ENCODE measurements at regions not wholly inside any gene's neighbourhood (a gene's known extent, or its start where the extent isn't known, plus 50 kb on each side); places are given as distances from the start of the nearest gene placed in this dataset.
A peak's percentile ranks its signal among the peaks of the same experiment; 100 is the strongest.

- Histone ChIP-seq H3K9ac (ENCODE audit: insufficient read depth, low read length) (no peak overlapping the region), H3K79me2 (ENCODE audit: control insufficient read depth, insufficient read depth, low read length) (peaks cover 25% of the 10 kb centered on the region), H3K9me3 (ENCODE audit: control insufficient read depth, insufficient read depth, low read depth, low read length) (no peaks in the 10 kb centered on the region), H3K4me3 (replicated peaks in 1 of 4; ENCODE audit: control extremely low read depth in 1 of 4, insufficient read depth in 1 of 4, low read depth in 3 of 4, low read length in 4 of 4) (peak overlapping the region; percentile 1 to 61 (median 28)), H3K36me3 (ENCODE audit: control insufficient read depth, insufficient read depth, low read length) (no peaks in the 10 kb centered on the region), H3K4me2 (ENCODE audit: extremely low read depth, insufficient read depth, low read length) (peak overlapping the region; percentile 49), H2AFZ (ENCODE audit: low read length) (no peak overlapping the region), H3K27ac (ENCODE audit: insufficient read depth, low read length) (no peak overlapping the region), H3K27me3 (ENCODE audit: control insufficient read depth, insufficient read depth, low read length) (no peaks in the 10 kb centered on the region), H3K4me1 (ENCODE audit: control insufficient read depth, extremely low read depth, insufficient read depth, low read length) (peaks cover 2% of the 10 kb centered on the region), H4K20me1 (ENCODE audit: control insufficient read depth, extremely low read depth, insufficient read depth, low read length) (no peaks in the 10 kb centered on the region)
- TF ChIP-seq EZH2 (IDR thresholded peaks at IDR 0.05; ENCODE audit: low read length, missing control alignments) = no peak
- TF ChIP-seq, protein P1, sequence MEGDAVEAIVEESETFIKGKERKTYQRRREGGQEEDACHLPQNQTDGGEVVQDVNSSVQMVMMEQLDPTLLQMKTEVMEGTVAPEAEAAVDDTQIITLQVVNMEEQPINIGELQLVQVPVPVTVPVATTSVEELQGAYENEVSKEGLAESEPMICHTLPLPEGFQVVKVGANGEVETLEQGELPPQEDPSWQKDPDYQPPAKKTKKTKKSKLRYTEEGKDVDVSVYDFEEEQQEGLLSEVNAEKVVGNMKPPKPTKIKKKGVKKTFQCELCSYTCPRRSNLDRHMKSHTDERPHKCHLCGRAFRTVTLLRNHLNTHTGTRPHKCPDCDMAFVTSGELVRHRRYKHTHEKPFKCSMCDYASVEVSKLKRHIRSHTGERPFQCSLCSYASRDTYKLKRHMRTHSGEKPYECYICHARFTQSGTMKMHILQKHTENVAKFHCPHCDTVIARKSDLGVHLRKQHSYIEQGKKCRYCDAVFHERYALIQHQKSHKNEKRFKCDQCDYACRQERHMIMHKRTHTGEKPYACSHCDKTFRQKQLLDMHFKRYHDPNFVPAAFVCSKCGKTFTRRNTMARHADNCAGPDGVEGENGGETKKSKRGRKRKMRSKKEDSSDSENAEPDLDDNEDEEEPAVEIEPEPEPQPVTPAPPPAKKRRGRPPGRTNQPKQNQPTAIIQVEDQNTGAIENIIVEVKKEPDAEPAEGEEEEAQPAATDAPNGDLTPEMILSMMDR (conservative IDR thresholded peaks at IDR 0.05 in 1 of 2, IDR thresholded peaks at IDR 0.05 in 1 of 2; ENCODE audit: low read depth in 1 of 2, low read length in 2 of 2) = no peak
- peak in 1 of 2 donors; percentile 22 for DNase-seq (ENCODE audit: low read depth in 2 of 2)
These were observed 219.8 kb upstream of the TOPAZ1 start for GRCh38 chr3:44021651-44022594.

DNA sequence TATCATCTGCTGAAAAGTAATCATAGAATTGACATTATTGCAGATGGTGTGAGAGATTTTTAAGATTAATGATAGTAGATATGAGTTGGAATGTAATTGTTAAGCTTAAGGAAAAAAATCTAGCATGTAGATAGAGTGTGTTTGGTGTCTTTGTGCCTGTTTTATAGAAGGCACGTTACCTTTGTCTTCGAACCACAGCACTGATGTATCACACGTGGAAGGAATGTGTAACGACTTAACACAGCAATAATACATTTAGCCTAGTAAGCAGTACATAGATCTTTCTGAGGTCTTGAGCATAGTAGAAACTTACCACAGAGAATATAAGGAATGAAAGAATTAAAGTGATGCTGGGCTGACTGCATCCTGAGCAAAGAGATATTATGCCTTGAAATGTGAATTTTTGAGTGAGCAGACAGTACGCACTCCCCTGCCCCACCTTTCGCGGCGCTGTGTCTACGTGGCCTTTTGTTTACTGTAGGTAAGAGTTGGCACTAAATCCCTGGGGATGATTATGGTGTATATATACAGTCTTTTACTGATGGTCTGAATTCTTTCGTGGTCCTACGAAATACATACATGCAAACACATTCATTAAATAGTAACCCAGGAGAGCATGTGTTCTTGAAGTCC is 217.6 kb upstream of the TOPAZ1 start:
- TF ChIP-seq EZH2 (IDR thresholded peaks at IDR 0.05; ENCODE audit: low read length, missing control alignments) = no peak
- TF ChIP-seq, protein P1 (conservative IDR thresholded peaks at IDR 0.05 in 1 of 2, IDR thresholded peaks at IDR 0.05 in 1 of 2; ENCODE audit: low read depth in 1 of 2, low read length in 2 of 2) = no peak
- Histone ChIP-seq H3K27ac (ENCODE audit: insufficient read depth, low read length) (no peak overlapping the region), H3K36me3 (ENCODE audit: control insufficient read depth, insufficient read depth, low read length) (peaks cover 2% of the 10 kb centered on the region), H3K9ac (ENCODE audit: insufficient read depth, low read length) (no peak overlapping the region), H2AFZ (ENCODE audit: low read length) (no peak overlapping the region), H3K4me2 (ENCODE audit: extremely low read depth, insufficient read depth, low read length) (no peak overlapping the region), H3K4me1 (ENCODE audit: control insufficient read depth, extremely low read depth, insufficient read depth, low read length) (peaks cover 2% of the 10 kb centered on the region), H3K4me3 (replicated peaks in 1 of 4; ENCODE audit: control extremely low read depth in 1 of 4, insufficient read depth in 1 of 4, low read depth in 3 of 4, low read length in 4 of 4) (no peak overlapping the region), H3K27me3 (ENCODE audit: control insufficient read depth, insufficient read depth, low read length) (no peaks in the 10 kb centered on the region), H3K79me2 (ENCODE audit: control insufficient read depth, insufficient read depth, low read length) (peaks cover 29% of the 10 kb centered on the region), H3K9me3 (ENCODE audit: control insufficient read depth, insufficient read depth, low read depth, low read length) (no peaks in the 10 kb centered on the region), H4K20me1 (ENCODE audit: control insufficient read depth, extremely low read depth, insufficient read depth, low read length) (no peaks in the 10 kb centered on the region)
- no peak for DNase-seq (ENCODE audit: low read depth in 2 of 2)

DNA sequence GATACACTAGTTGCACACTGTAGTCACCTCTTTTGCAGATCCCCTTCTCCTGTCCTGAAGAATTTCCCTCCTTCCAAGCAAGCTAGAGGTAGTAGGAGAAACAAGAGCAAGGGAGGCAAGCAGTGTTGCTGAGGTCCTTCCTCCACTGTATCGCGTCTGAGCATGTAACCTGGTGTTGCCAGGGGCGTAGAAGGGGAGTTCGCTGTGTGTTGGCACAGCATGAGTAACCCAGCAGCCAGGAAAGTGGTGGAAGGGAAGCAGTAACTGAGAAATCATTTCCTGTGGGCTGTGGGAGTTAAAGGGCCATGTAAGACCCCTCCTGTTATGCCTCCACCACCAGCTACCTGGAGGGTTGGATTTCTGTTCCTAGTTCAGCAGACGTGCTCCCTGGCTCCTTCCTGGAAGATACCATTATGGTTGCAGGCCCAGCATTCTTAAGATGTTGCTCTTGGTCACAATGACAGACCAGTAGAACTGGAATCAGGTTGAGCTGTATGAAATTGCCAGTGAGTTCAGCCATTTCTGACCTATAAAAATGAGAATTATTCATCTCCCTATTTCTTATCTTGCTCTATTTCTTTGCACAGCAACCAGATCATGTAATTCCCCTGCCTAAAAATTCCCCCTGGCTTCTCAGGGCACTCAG is 215.3 kb upstream of the TOPAZ1 start:
- Histone ChIP-seq H2AFZ (ENCODE audit: low read length) (no peak overlapping the region), H3K36me3 (ENCODE audit: control insufficient read depth, insufficient read depth, low read length) (peaks cover 2% of the 10 kb centered on the region), H3K9ac (ENCODE audit: insufficient read depth, low read length) (no peak overlapping the region), H3K9me3 (ENCODE audit: control insufficient read depth, insufficient read depth, low read depth, low read length) (no peaks in the 10 kb centered on the region), H3K27ac (ENCODE audit: insufficient read depth, low read length) (no peak overlapping the region), H3K4me1 (ENCODE audit: control insufficient read depth, extremely low read depth, insufficient read depth, low read length) (peaks cover 2% of the 10 kb centered on the region), H3K27me3 (ENCODE audit: control insufficient read depth, insufficient read depth, low read length) (no peaks in the 10 kb centered on the region), H4K20me1 (ENCODE audit: control insufficient read depth, extremely low read depth, insufficient read depth, low read length) (no peaks in the 10 kb centered on the region), H3K4me2 (ENCODE audit: extremely low read depth, insufficient read depth, low read length) (no peak overlapping the region), H3K79me2 (ENCODE audit: control insufficient read depth, insufficient read depth, low read length) (peaks cover 31% of the 10 kb centered on the region), H3K4me3 (replicated peaks in 1 of 4; ENCODE audit: control extremely low read depth in 1 of 4, insufficient read depth in 1 of 4, low read depth in 3 of 4, low read length in 4 of 4) (no peak overlapping the region)
- no peak for DNase-seq (ENCODE audit: low read depth in 2 of 2)
- TF ChIP-seq, protein P1 (conservative IDR thresholded peaks at IDR 0.05 in 1 of 2, IDR thresholded peaks at IDR 0.05 in 1 of 2; ENCODE audit: low read depth in 1 of 2, low read length in 2 of 2) = no peak
- TF ChIP-seq EZH2 (IDR thresholded peaks at IDR 0.05; ENCODE audit: low read length, missing control alignments) = no peak

Measured in fibroblast of lung (primary cell).